ENCODE measurements at regions not wholly inside any gene's neighbourhood (a gene's known extent, or its start where the extent isn't known, plus 50 kb on each side); places are given as distances from the start of the nearest gene placed in this dataset.

DNA sequence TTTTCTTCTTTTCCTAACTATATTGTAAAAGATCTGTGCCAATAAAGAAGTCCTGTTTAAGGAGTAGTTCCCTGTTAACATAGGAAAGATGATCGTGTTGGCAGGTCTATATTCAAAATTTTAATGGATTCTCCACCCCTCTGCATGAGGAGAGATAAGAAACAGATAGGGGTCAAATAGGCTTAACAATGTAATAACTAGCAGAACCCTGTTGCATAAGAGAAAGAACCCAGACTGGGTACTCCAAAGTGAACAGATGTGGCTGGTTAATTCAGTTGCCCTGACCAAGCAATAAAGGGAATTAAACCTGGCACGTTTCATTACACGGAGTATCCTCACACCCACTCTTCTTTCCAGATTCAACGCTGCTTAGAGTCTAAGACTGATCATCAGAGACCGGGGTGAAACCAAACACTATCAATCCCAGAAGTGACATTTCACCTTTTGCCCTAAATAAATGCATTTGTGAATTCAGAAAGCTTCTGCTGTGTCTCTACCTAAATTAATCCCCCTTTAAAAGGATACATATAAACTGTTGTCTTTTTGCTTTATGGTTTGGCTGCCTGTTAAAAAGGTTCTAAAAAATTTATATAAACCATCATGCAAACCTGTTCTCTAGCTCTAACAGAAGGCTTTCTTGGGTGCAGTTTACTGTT lies 1276.9 kb upstream of the WWC1 start:
- H3K9me3 ChIP-seq (ENCODE audit: low read length): no peaks in the 10 kb centered on the region
- no peaks in the 10 kb centered on the region for H3K4me1 ChIP-seq (ENCODE audit: insufficient read depth, low read length, severe bottlenecking)
- H4K20me1 ChIP-seq (ENCODE audit: insufficient read depth, low read length): no peaks in the 10 kb centered on the region
- no peaks in the 10 kb centered on the region for H3K79me2 ChIP-seq (ENCODE audit: insufficient read depth, low read length)
- no peak overlapping the region for H3K4me3 ChIP-seq (ENCODE audit: low read depth, low read length, poor library complexity, severe bottlenecking)
- no peak overlapping the region for H3K9ac ChIP-seq (ENCODE audit: low read length)
- no peak overlapping the region for H3K27ac ChIP-seq (ENCODE audit: low read depth, low read length, poor library complexity, severe bottlenecking)
- H3F3A ChIP-seq (ENCODE audit: insufficient read depth, low read length): no peaks in the 10 kb centered on the region
- no peaks in the 10 kb centered on the region for H3K27me3 ChIP-seq (ENCODE audit: insufficient read depth, low read length)
- H3K9me2 ChIP-seq (ENCODE audit: low read depth, low read length): no peaks in the 10 kb centered on the region
- no peaks in the 10 kb centered on the region for H3K36me3 ChIP-seq (ENCODE audit: insufficient read depth, low read length)
- no peak overlapping the region for H2AFZ ChIP-seq (ENCODE audit: low read length)
- H3K4me2 ChIP-seq (ENCODE audit: low read length): no peak overlapping the region
- TF ChIP-seq, protein P1, sequence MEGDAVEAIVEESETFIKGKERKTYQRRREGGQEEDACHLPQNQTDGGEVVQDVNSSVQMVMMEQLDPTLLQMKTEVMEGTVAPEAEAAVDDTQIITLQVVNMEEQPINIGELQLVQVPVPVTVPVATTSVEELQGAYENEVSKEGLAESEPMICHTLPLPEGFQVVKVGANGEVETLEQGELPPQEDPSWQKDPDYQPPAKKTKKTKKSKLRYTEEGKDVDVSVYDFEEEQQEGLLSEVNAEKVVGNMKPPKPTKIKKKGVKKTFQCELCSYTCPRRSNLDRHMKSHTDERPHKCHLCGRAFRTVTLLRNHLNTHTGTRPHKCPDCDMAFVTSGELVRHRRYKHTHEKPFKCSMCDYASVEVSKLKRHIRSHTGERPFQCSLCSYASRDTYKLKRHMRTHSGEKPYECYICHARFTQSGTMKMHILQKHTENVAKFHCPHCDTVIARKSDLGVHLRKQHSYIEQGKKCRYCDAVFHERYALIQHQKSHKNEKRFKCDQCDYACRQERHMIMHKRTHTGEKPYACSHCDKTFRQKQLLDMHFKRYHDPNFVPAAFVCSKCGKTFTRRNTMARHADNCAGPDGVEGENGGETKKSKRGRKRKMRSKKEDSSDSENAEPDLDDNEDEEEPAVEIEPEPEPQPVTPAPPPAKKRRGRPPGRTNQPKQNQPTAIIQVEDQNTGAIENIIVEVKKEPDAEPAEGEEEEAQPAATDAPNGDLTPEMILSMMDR (IDR thresholded peaks at IDR 0.05; ENCODE audit: low read length): no peak
- no peak for TF ChIP-seq EZH2 (IDR thresholded peaks at IDR 0.05; ENCODE audit: borderline replicate concordance, low read length)

GRCh38 chr5:167020418-167020817 lies 1271.0 kb upstream of the WWC1 start:
- H3K4me1 ChIP-seq (ENCODE audit: insufficient read depth, low read length, severe bottlenecking): no peaks in the 10 kb centered on the region
- H2AFZ ChIP-seq (ENCODE audit: low read length): no peak overlapping the region
- no peaks in the 10 kb centered on the region for H3K79me2 ChIP-seq (ENCODE audit: insufficient read depth, low read length)
- no peaks in the 10 kb centered on the region for H3K27me3 ChIP-seq (ENCODE audit: insufficient read depth, low read length)
- TF ChIP-seq, protein P1 (IDR thresholded peaks at IDR 0.05; ENCODE audit: low read length): no peak
- no peak for TF ChIP-seq EZH2 (IDR thresholded peaks at IDR 0.05; ENCODE audit: borderline replicate concordance, low read length)
- no peaks in the 10 kb centered on the region for H3K9me2 ChIP-seq (ENCODE audit: low read depth, low read length)
- H3K27ac ChIP-seq (ENCODE audit: low read depth, low read length, poor library complexity, severe bottlenecking): no peak overlapping the region
- no peaks in the 10 kb centered on the region for H3F3A ChIP-seq (ENCODE audit: insufficient read depth, low read length)
- no peak overlapping the region for H3K4me3 ChIP-seq (ENCODE audit: low read depth, low read length, poor library complexity, severe bottlenecking)
- H3K9me3 ChIP-seq (ENCODE audit: low read length): no peaks in the 10 kb centered on the region
- H3K4me2 ChIP-seq (ENCODE audit: low read length): no peak overlapping the region
- no peak overlapping the region for H3K9ac ChIP-seq (ENCODE audit: low read length)
- no peaks in the 10 kb centered on the region for H3K36me3 ChIP-seq (ENCODE audit: insufficient read depth, low read length)
- no peaks in the 10 kb centered on the region for H4K20me1 ChIP-seq (ENCODE audit: insufficient read depth, low read length)

- H3K79me2 ChIP-seq (ENCODE audit: insufficient read depth, low read length): no peaks in the 10 kb centered on the region
- H3K9me2 ChIP-seq (ENCODE audit: low read depth, low read length): no peaks in the 10 kb centered on the region
- no peaks in the 10 kb centered on the region for H3F3A ChIP-seq (ENCODE audit: insufficient read depth, low read length)
- H3K27ac ChIP-seq (ENCODE audit: low read depth, low read length, poor library complexity, severe bottlenecking): no peak overlapping the region
- no peaks in the 10 kb centered on the region for H3K4me1 ChIP-seq (ENCODE audit: insufficient read depth, low read length, severe bottlenecking)
- no peak overlapping the region for H2AFZ ChIP-seq (ENCODE audit: low read length)
- H3K9ac ChIP-seq (ENCODE audit: low read length): no peak overlapping the region
- no peak overlapping the region for H3K4me3 ChIP-seq (ENCODE audit: low read depth, low read length, poor library complexity, severe bottlenecking)
- H3K36me3 ChIP-seq (ENCODE audit: insufficient read depth, low read length): no peaks in the 10 kb centered on the region
- H3K27me3 ChIP-seq (ENCODE audit: insufficient read depth, low read length): no peaks in the 10 kb centered on the region
- no peak for TF ChIP-seq EZH2 (IDR thresholded peaks at IDR 0.05; ENCODE audit: borderline replicate concordance, low read length)
- TF ChIP-seq, protein P1 (IDR thresholded peaks at IDR 0.05; ENCODE audit: low read length): no peak
- H4K20me1 ChIP-seq (ENCODE audit: insufficient read depth, low read length): no peaks in the 10 kb centered on the region
- H3K4me2 ChIP-seq (ENCODE audit: low read length): no peak overlapping the region
- no peaks in the 10 kb centered on the region for H3K9me3 ChIP-seq (ENCODE audit: low read length)
Observed at GRCh38 chr5:167029488-167029887, 1262.0 kb upstream of the WWC1 start.
